ENCODE measurements at regions not wholly inside any gene's neighbourhood (a gene's known extent, or its start where the extent isn't known, plus 50 kb on each side); places are given as distances from the start of the nearest gene placed in this dataset.
A peak's percentile ranks its signal among the peaks of the same experiment; 100 is the strongest.

- Histone ChIP-seq H3K4me3 (no peak overlapping the region), H3K4me1 (no peaks in the 10 kb centered on the region), H3K27ac (no peak overlapping the region), H3K9me3 (no peaks in the 10 kb centered on the region), H3K4me2 (no peak overlapping the region)
- POLR2A ChIA-PET: no interaction called here
- DNase-seq (ENCODE audit: low read depth in 1 of 2, low spot score in 1 of 2): no peak
- 15% methylated on average over 3 of the region's 3 CpGs for WGBS (ENCODE audit: missing lambda C conversion rate)
- no peak for TF ChIP-seq EP300 (IDR thresholded peaks at IDR 0.05)
- no peak for TF ChIP-seq ELK1 (IDR thresholded peaks at IDR 0.05; ENCODE audit: low read depth, low read length)
- no peak for TF ChIP-seq KDM1A (IDR thresholded peaks at IDR 0.05; ENCODE audit: low read depth)
- TF ChIP-seq KDM5A (IDR thresholded peaks at IDR 0.05): no peak
- no peak for TF ChIP-seq NR3C1 (IDR thresholded peaks at IDR 0.05)
- no peak for TF ChIP-seq ATOH8 (CRISPR knock-in tag; IDR thresholded peaks at IDR 0.05; ENCODE audit: low read depth)
- TF ChIP-seq JUN (IDR thresholded peaks at IDR 0.05): no peak
- no peak for TF ChIP-seq CHD4 (IDR thresholded peaks at IDR 0.05; ENCODE audit: borderline replicate concordance)
- TF ChIP-seq REST (IDR thresholded peaks at IDR 0.05): no peak
- CTCF ChIA-PET: no interaction called here
- no peak for FAIRE-seq
- ATAC-seq: no peak
These were observed 98.4 kb upstream of the PTPRZ1 start for GRCh38 chr7:121774563-121774962.

- H3K4me1 ChIP-seq: no peaks in the 10 kb centered on the region
- no peak for FAIRE-seq
- ATAC-seq: no peak
- TF ChIP-seq MAFK (IDR thresholded peaks at IDR 0.05; ENCODE audit: partially characterized antibody) (peak; percentile 90), NR3C1 (IDR thresholded peaks at IDR 0.05) (no peak)
- DNase-seq (ENCODE audit: low read depth in 1 of 2, low spot score in 1 of 2): no peak
- H3K9me3 ChIP-seq: no peaks in the 10 kb centered on the region
- WGBS (ENCODE audit: missing lambda C conversion rate): 6% methylated on average over 1 of the region's 1 CpG
- CTCF ChIA-PET: no interaction called here
- H3K4me3 ChIP-seq: no peak overlapping the region
- H3K4me2 ChIP-seq: no peak overlapping the region
- no peak overlapping the region for H3K27ac ChIP-seq
- POLR2A ChIA-PET: no interaction called here
These were observed 106.3 kb upstream of the PTPRZ1 start for GRCh38 chr7:121766676-121767075.

GRCh38 chr7:121761399-121761798, 111.6 kb upstream of the PTPRZ1 start:
- FAIRE-seq (no peak), ATAC-seq (no peak), DNase-seq (ENCODE audit: low read depth in 1 of 2, low spot score in 1 of 2) (no peak)
- Histone ChIP-seq H3K27ac (no peak overlapping the region), H3K4me2 (no peak overlapping the region), H3K9me3 (no peaks in the 10 kb centered on the region), H3K4me3 (no peak overlapping the region), H3K4me1 (no peaks in the 10 kb centered on the region)
- 0% methylated on average over 1 of the region's 1 CpG for WGBS (ENCODE audit: missing lambda C conversion rate)
- CTCF ChIA-PET: no interaction called here
- TF ChIP-seq MAZ (IDR thresholded peaks at IDR 0.05; ENCODE audit: borderline replicate concordance, low read depth, low read length) (no peak), POLR2AphosphoS2 (conservative IDR thresholded peaks at IDR 0.05; ENCODE audit: low read length) (no peak), FOSB (CRISPR knock-in tag; IDR thresholded peaks at IDR 0.05) (no peak), TFCP2L1 (CRISPR knock-in tag; IDR thresholded peaks at IDR 0.05) (no peak), CHD4 (IDR thresholded peaks at IDR 0.05; ENCODE audit: borderline replicate concordance) (no peak), BCL3 (IDR thresholded peaks at IDR 0.05) (no peak), ATOH8 (CRISPR knock-in tag; IDR thresholded peaks at IDR 0.05; ENCODE audit: low read depth) (no peak), ZFP36 (IDR thresholded peaks at IDR 0.05; ENCODE audit: borderline replicate concordance, partially characterized antibody) (no peak), GATA3 (IDR thresholded peaks at IDR 0.05; ENCODE audit: borderline replicate concordance) (no peak), POLR2A (IDR thresholded peaks at IDR 0.05; ENCODE audit: low read length) (no peak), HOXB5 (CRISPR knock-in tag; IDR thresholded peaks at IDR 0.05) (no peak), ZSCAN20 (CRISPR knock-in tag; IDR thresholded peaks at IDR 0.05) (no peak), EHF (CRISPR knock-in tag; IDR thresholded peaks at IDR 0.05) (no peak), HEYL (CRISPR knock-in tag; IDR thresholded peaks at IDR 0.05) (no peak), JUN (IDR thresholded peaks at IDR 0.05) (no peak)
- POLR2A ChIA-PET: no interaction called here
